H1 (cell line): ENCODE measurements at regions not wholly inside any gene's neighbourhood (a gene's known extent, or its start where the extent isn't known, plus 50 kb on each side); places are given as distances from the start of the nearest gene placed in this dataset.

Experiments
- CTCF ChIP-seq, 3 experiments: IDR thresholded peaks; 1 replicate in 2 of 3; 2 replicates in 1 of 3; pipeline versions ENCODE4 v1.5.1 to v1.6.1; 2011; ENCODE audit warnings: low read length in 3 of 3, mild to moderate bottlenecking in 3 of 3, inconsistent platforms in 2 of 3, low read depth in 1 of 3, moderate library complexity in 1 of 3; ENCODE audit not compliant: insufficient read depth in 1 of 3; ENCODE audit errors: control extremely low read depth in 1 of 3
- EP300 ChIP-seq, 2 experiments: IDR thresholded peaks; 1 replicate in 1 of 2; 2 replicates in 1 of 2; pipeline ENCODE4 v1.6.1; 2011 to 2012; ENCODE audit warnings: low read depth in 2 of 2, low read length in 2 of 2, mild to moderate bottlenecking in 2 of 2, borderline replicate concordance in 1 of 2, inconsistent platforms in 1 of 2, moderate library complexity in 1 of 2
- EZH2 ChIP-seq: fragments of 200-600 bp; sonication (generic); IDR thresholded peaks from 2 replicates; pipeline ENCODE4 v1.7.1; 2012; ENCODE audit warnings: low read depth, mild to moderate bottlenecking, moderate library complexity, low read length, inconsistent platforms; ENCODE audit not compliant: severe bottlenecking
- POLR2A ChIP-seq, 2 experiments: IDR thresholded peaks; 1 replicate in 1 of 2; 2 replicates in 1 of 2; pipeline ENCODE4 v1.6.1; 2011; ENCODE audit warnings: low read depth in 2 of 2, low read length in 2 of 2, mild to moderate bottlenecking in 2 of 2; ENCODE audit errors: control extremely low read depth in 1 of 2
- POLR2AphosphoS5 ChIP-seq: IDR thresholded peaks from 2 replicates; pipeline ENCODE4 v1.6.1; 2011; ENCODE audit warnings: low read depth, low read length
- TBP ChIP-seq: IDR thresholded peaks from 2 replicates; pipeline ENCODE4 v1.6.1; 2011; ENCODE audit warnings: low read depth, low read length, improper control_type of control experiment
- ZNF274 ChIP-seq: IDR thresholded peaks from 2 replicates; pipeline ENCODE4 v1.7.0; 2012; ENCODE audit warnings: low read length, borderline replicate concordance; ENCODE audit errors: extremely low read depth

GRCh38 chr4:110418641-110419040, 57.3 kb upstream of the ENPEP start:
- TF ChIP-seq POLR2AphosphoS5 (no peak), ZNF274 (no peak), EP300 (IDR thresholded peaks at IDR 0.05; ENCODE audit: borderline replicate concordance in 1 of 2, low read depth in 2 of 2, low read length in 2 of 2) (no peak), POLR2A (IDR thresholded peaks at IDR 0.05; ENCODE audit: control extremely low read depth in 1 of 2, low read depth in 2 of 2, low read length in 2 of 2) (no peak), CTCF (IDR thresholded peaks at IDR 0.05; ENCODE audit: control extremely low read depth in 1 of 3, insufficient read depth in 1 of 3, low read depth in 1 of 3, low read length in 3 of 3) (no peak), EZH2 (no peak), TBP (no peak)
